GM19324 (cell line): ENCODE measurements at regions not wholly inside any gene's neighbourhood (a gene's known extent, or its start where the extent isn't known, plus 50 kb on each side); places are given as distances from the start of the nearest gene placed in this dataset.

ENCODE experiments used
- ATAC-seq: cut with Tn5 transposase; IDR thresholded peaks from one replicate; pipeline ENCODE4 v1.9.1; 2021; ENCODE audit warnings: mild to moderate bottlenecking, moderate library complexity; ENCODE audit not compliant: unreplicated experiment, low FRiP score

DNA sequence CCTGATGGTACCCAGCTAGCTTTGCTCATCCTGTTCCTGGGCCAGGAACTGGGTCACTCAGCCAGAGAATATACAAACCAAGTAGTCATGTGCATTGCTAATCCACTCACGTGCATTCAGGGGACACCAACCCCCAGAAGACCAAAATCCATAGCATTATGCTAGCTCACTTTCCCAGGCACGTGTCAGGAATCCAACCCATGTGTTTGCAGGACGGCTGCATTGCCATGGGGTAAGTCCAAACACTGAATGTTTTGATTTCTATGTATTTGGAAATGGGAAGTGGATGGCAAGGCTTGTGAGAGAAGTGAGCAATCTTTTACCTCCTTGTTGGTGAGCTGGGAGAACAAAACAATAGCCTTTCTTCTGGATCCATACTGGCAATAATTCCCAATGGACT lies 87.1 kb upstream of the FOXN3 start:
- no peak for ATAC-seq

DNA sequence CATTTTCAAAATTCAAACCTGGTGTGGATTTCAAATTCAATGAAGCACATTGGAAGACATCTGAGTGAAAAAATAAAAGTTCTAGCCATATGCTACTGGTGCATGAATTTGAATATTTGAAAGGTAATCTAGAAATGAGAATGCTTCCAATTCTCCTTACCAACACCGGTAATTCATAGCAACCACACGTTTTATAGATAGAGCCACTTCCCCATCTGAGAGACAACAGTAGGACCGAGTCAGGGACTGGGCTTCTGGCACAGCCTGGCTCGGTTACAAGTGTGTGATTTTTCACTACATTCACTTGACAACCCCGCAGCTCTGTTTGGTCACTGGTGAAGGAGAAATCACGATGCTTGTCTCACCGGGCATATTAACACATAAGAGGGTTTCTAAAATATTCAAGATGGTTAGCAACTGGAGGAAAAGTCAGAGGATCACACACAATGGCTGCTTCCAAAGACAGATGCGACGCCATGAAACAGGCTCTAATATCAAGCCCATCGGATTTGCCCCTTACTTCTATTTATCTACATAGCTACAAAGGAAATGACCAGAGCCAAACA lies 86.5 kb upstream of the FOXN3 start:
- no peak for ATAC-seq

- no peak for ATAC-seq
Observed at GRCh38 chr14:89502966-89503365, 85.9 kb upstream of the FOXN3 start.

GRCh38 chr14:89501381-89501780 lies 84.3 kb upstream of the FOXN3 start:
- no peak for ATAC-seq

DNA sequence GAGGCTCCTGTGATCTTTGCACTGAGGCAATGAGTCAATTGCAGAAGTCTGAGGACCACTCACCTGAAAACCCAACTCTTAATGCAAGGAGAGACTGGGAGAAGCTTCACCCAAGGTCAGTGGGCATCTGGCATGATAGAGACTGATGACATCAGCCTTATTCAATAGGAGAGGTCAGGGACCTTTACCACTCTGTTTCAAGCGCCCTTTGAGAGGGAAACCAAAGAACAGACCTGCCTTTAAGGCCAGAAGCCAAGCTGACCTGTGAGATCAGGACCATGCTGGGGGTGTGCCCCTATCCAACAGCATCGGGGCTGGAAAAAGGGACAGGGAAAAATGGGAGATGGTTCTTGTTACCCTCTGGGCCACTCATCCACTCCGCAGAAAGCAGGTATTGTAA lies 83.3 kb upstream of the FOXN3 start:
- ATAC-seq = no peak

DNA sequence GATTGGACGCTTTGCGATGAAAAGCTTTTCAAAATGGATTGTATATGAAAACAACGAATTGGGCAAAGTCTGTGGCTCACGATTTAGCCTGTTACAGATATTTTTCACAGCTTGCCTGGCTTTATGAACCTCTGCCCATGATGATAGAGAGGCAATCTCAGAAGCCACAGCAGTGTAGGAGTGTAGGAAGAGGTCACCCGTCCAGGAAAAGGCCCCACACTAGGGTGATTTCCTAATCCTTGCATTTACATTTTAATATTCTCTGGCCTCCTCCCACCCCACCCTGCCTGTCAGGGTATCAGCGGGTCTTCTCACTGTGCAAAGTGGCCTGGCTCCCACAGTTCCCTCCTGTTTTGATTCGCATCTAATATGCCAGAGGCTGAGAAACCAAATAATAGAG lies 81.8 kb upstream of the FOXN3 start:
- ATAC-seq = no peak

DNA sequence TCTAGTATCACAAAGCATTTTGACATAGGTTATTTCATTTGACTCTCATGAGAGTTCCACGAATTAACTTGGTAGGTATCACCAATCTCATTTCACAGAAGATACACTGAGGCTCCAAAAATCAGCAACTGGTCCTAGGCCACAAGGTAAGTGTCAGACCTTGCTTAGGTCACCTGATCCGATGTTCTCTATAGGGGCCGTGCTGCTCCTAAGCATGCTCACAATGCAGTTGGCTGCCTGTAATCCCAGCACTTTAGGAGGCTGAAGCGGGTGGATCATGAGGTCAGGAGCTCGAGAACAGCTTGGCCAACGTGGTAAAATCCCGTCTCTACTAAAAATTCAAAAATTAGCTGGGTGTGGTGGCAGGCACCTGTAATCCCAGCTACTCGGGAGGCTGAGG lies 78.7 kb upstream of the FOXN3 start:
- no peak for ATAC-seq

DNA sequence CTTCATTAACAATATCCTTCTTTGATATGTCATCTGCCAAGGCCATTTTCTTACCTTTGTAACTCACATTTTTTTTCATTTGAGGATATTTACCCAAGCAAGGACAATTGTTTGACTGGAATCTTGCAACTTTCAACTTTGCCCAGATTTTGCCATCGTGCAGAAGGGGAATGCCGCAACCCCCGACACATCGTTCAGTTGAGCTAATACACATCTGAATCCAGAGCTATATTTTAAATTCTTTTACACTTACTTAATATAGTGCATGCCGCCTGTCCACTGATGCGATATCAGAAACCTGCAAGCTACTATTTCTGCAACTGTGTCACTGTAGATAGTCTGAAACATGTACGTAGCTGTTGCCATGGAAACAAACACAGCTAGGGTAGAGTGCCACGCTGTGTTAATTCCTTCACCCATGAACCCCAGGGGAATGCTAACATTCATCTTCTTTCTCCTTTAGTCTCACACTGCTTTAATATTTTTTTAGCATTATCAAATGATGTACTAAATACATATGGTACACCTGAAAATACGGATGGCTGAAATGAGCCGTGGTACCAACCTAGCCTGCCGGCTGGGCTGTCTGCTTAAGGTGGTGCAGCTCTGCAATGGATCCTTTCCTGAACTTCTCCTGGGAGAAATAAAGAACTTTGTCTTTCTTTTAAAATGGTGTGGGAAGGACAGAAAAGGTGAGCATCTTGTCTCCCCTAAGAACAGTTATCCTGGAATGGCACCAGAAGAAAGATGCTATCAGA lies 77.0 kb upstream of the FOXN3 start:
- peak; percentile 80 for ATAC-seq

GRCh38 chr14:89493406-89493805 lies 76.4 kb upstream of the FOXN3 start:
- no peak for ATAC-seq

- no peak for ATAC-seq
Observed at GRCh38 chr14:89491711-89492381, 74.8 kb upstream of the FOXN3 start.

- no peak for ATAC-seq
Observed at GRCh38 chr14:89490466-89490865, 73.4 kb upstream of the FOXN3 start.

DNA sequence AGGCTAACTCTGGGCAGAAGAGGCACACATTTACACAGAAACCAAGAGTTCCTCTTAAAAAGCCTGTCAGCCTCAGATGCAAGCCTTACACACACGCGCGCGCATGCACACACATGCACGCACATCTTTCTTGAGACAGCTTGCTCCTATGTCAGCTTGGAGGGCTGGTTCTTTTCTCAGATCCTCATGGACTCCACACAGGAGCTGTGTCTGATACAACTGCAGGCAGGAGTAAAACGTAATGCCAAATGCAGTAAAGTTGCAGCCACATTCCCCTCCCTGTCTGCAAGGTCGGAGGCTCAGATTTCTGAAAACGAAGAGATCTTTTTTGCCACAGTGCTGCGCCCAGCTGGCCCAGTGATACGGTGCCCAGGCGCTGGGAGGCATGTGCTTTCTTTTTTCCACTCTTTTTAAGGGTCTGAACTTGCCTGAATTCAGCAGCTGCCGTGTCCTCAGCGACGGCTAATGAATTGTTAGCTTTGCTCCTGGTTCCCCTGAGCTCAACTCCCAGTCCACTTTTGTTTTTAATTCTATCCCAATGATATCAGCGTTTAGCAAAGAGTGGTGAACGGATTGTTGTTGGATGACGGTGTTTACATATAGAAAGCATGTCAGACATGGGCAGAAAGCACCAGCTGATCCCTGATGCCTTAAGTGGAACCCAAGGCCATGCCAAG lies 72.9 kb upstream of the FOXN3 start:
- ATAC-seq = no peak

- no peak for ATAC-seq
Observed at GRCh38 chr14:89486961-89487360, 69.9 kb upstream of the FOXN3 start.

DNA sequence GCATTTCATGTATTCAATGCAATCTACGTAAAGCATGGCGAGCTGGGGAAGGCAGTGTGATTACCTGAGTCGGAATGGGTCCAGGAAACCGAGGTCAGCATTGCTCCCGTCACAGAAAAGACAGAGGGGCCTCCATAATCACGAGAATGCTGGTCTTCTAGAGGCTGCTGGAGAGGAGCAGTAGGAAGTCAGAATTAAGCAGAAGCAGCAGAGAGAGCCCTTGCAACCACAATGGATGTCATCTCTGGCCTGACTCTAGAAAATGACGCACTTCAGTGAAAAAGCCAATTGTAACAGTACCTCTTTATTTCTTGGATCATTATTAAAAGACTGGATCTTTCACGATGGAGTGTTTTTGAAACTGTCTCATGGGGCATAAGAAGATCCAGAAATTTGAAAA lies 69.5 kb upstream of the FOXN3 start:
- ATAC-seq = no peak

GRCh38 chr14:89485264-89485663 lies 68.2 kb upstream of the FOXN3 start:
- ATAC-seq = no peak

GRCh38 chr14:89484051-89484844 lies 67.2 kb upstream of the FOXN3 start:
- ATAC-seq = no peak

GRCh38 chr14:89481196-89481595 lies 64.2 kb upstream of the FOXN3 start:
- ATAC-seq = no peak

GRCh38 chr14:89480278-89480677 lies 63.2 kb upstream of the FOXN3 start:
- ATAC-seq = no peak

DNA sequence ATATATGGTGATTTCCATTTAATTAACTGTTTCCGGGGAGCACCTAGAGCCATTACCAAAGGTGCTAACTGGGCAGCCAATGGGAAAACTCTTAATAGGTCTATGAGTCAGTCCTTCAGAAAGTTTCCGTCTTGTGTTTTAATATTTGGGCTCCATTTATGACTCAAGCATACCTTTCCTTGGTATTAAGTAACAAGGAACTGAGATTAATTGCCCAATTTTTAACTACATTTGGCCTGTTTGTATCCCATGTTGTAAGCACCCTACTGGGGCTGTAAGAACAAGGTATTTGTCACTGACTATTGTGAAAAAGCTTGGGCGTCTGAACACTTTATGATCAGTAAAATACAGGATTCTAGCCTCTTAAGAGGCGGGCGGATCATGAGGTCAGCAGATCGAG lies 62.8 kb upstream of the FOXN3 start:
- no peak for ATAC-seq

DNA sequence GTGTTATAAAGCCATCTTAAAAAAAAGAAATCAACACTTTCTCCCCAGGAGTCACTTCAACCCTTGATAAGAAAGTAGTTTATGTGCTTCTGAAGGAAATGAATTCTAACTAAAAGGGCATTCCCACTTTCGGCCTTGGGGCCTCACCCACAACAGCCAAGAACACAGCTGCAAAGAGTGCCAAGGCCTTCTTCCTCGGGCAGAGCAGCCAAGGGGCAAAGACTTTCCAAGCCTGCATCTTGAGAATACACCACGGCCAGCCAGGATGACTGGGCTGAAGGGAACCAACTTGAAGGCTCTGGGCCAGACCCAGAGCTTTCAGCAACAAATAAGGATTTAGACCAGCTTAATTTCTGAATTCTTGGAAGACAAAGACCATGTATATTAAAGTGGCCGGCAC lies 60.4 kb upstream of the FOXN3 start:
- ATAC-seq = no peak
